ENCODE measurements at regions not wholly inside any gene's neighbourhood (a gene's known extent, or its start where the extent isn't known, plus 50 kb on each side); places are given as distances from the start of the nearest gene placed in this dataset.

DNA sequence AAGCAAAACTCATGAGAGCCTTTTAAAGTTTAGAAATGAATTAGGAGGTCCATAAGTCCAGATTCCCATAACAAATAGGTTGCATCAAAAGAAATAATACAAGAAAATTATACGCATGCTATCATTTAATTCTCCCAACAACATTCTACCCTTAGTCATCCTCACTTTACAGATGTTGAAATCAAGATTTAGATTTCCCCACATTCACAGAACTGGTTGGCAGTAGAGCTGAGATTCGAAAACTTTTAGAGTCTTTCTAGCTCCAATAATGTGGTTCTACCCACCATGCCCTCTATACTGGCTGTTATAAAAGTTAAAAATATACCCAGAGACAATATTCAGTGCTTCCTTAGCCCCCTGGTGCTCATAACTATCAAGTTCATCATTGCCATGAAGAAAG, 56.6 kb upstream of the METAP2 start:
- TF ChIP-seq, protein P1, sequence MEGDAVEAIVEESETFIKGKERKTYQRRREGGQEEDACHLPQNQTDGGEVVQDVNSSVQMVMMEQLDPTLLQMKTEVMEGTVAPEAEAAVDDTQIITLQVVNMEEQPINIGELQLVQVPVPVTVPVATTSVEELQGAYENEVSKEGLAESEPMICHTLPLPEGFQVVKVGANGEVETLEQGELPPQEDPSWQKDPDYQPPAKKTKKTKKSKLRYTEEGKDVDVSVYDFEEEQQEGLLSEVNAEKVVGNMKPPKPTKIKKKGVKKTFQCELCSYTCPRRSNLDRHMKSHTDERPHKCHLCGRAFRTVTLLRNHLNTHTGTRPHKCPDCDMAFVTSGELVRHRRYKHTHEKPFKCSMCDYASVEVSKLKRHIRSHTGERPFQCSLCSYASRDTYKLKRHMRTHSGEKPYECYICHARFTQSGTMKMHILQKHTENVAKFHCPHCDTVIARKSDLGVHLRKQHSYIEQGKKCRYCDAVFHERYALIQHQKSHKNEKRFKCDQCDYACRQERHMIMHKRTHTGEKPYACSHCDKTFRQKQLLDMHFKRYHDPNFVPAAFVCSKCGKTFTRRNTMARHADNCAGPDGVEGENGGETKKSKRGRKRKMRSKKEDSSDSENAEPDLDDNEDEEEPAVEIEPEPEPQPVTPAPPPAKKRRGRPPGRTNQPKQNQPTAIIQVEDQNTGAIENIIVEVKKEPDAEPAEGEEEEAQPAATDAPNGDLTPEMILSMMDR (IDR thresholded peaks at IDR 0.05), result no peak
- no peak for TF ChIP-seq POLR2A (IDR thresholded peaks at IDR 0.05)
